Astrocyte of the spinal cord (primary cell): ENCODE measurements at regions not wholly inside any gene's neighbourhood (a gene's known extent, or its start where the extent isn't known, plus 50 kb on each side); places are given as distances from the start of the nearest gene placed in this dataset.

Experiments
- DNase-seq: peaks from one replicate; pipeline ENCODE4 v3.0.0; 2011; ENCODE audit warnings: low read depth, low spot score
- H3K4me3 ChIP-seq: 2 replicates; pipeline ENCODE4 v1.5.1; 2011; ENCODE audit warnings: low read depth, mild to moderate bottlenecking, low read length, moderate library complexity
- CTCF ChIP-seq: IDR thresholded peaks from 2 replicates; pipeline ENCODE4 v1.5.1; 2012; ENCODE audit warnings: low read depth, mild to moderate bottlenecking, low read length, inconsistent platforms
- in situ Hi-C: cut with HindIII; loops from 2 replicates; pipeline ENCODE4 v1.10.0; 2017; ENCODE audit warnings: low sequenced_read_pairs

GRCh38 chr4:156173937-156174336 lies 220.3 kb upstream of the CTSO start:
- in situ Hi-C loops, result no loop called here
- DNase-seq, result no peak
- no peak overlapping the region for H3K4me3 ChIP-seq
- no peak for TF ChIP-seq CTCF

GRCh38 chr4:156173486-156173885 lies 219.8 kb upstream of the CTSO start:
- H3K4me3 ChIP-seq, result no peak overlapping the region
- TF ChIP-seq CTCF, result no peak
- no peak for DNase-seq
- in situ Hi-C loops, result no loop called here

- no peak for TF ChIP-seq CTCF
- in situ Hi-C loops, result no loop called here
- no peak for DNase-seq
- no peak overlapping the region for H3K4me3 ChIP-seq
These were observed 216.2 kb upstream of the CTSO start for GRCh38 chr4:156169861-156170260.

GRCh38 chr4:156169011-156169410 lies 215.3 kb upstream of the CTSO start:
- DNase-seq, result peak; percentile 91
- in situ Hi-C loops, result no loop called here

GRCh38 chr4:156168288-156168687 lies 214.6 kb upstream of the CTSO start:
- in situ Hi-C loops, result no loop called here
- no peak for DNase-seq
- no peak overlapping the region for H3K4me3 ChIP-seq
- TF ChIP-seq CTCF, result no peak

More at GRCh38 chr4:156169011-156169410, 215.3 kb upstream of the CTSO start:
- no peak overlapping the region for H3K4me3 ChIP-seq
- TF ChIP-seq CTCF, result peak; percentile 77

GRCh38 chr4:156158747-156159146 lies 205.1 kb upstream of the CTSO start:
- in situ Hi-C loops, result no loop called here
- no peak for TF ChIP-seq CTCF

GRCh38 chr4:156154978-156155377 lies 201.3 kb upstream of the CTSO start:
- in situ Hi-C loops, result no loop called here
- TF ChIP-seq CTCF, result peak; percentile 17
- no peak for DNase-seq
- no peak overlapping the region for H3K4me3 ChIP-seq

More at GRCh38 chr4:156158747-156159146, 205.1 kb upstream of the CTSO start:
- H3K4me3 ChIP-seq, result no peak overlapping the region
- DNase-seq, result no peak
